MCF 10A (cell line): ENCODE measurements at regions not wholly inside any gene's neighbourhood (a gene's known extent, or its start where the extent isn't known, plus 50 kb on each side); places are given as distances from the start of the nearest gene placed in this dataset.

Experiments
- BruUV-seq: library from RNA; stranded (reverse); fragments of 400-500 nt; replicated peaks from 2 replicates; lab custom pipeline; 2021; lab: Mats Ljungman, UMichigan
- CTCF ChIA-PET: fragments of 300-600 bp; sonication (Branson Sonifier 250); formaldehyde crosslinking; extraction: SDS; loops from one replicate; lab custom pipeline; 2021; ENCODE audit warnings: antibody characterized with exemption, inconsistent platforms; lab: Yijun Ruan, JAX
- POLR2A ChIA-PET: fragments of 300-600, 350-650 bp; sonication (Branson Sonifier 250); formaldehyde crosslinking; extraction: SDS; loops from one replicate; lab custom pipeline; 2020; ENCODE audit warnings: antibody characterized with exemption, inconsistent platforms; lab: Yijun Ruan, JAX
- DNase-seq: peaks from one replicate; pipeline ENCODE4 v3.0.0-alpha.2; 2018; ENCODE audit not compliant: unreplicated experiment
- H3K27ac Mint-ChIP-seq: one replicate; pipeline ENCODE4 v1.8.0; 2022; ENCODE audit warnings: mild to moderate bottlenecking, low read depth, mixed read lengths; ENCODE audit not compliant: unreplicated experiment
- H3K27me3 Mint-ChIP-seq: one replicate; pipeline ENCODE4 v1.8.0; 2022; ENCODE audit warnings: mixed read lengths; ENCODE audit not compliant: insufficient read depth, unreplicated experiment
- H3K36me3 Mint-ChIP-seq: one replicate; pipeline ENCODE4 v1.8.0; 2022; ENCODE audit warnings: mild to moderate bottlenecking, moderate library complexity, mixed read lengths; ENCODE audit not compliant: insufficient read depth, unreplicated experiment
- H3K4me1 Mint-ChIP-seq: one replicate; pipeline ENCODE4 v1.8.0; 2022; ENCODE audit warnings: mixed read lengths; ENCODE audit not compliant: insufficient read depth, unreplicated experiment
- H3K4me3 Mint-ChIP-seq: one replicate; pipeline ENCODE4 v1.8.0; 2022; ENCODE audit warnings: mild to moderate bottlenecking, moderate library complexity, mixed read lengths; ENCODE audit not compliant: unreplicated experiment
- H3K9me3 Mint-ChIP-seq: one replicate; pipeline ENCODE4 v1.8.0; 2022; ENCODE audit warnings: mixed read lengths; ENCODE audit not compliant: unreplicated experiment
- CTCF ChIP-seq: fragments of 200-600 bp; IDR thresholded peaks from one replicate; pipeline ENCODE4 v1.8.0; 2022; ENCODE audit warnings: antibody characterized with exemption, mild to moderate bottlenecking; ENCODE audit not compliant: unreplicated experiment
- intact Hi-C: fragments of 100-400 bp; cut with micrococcal nuclease; formaldehyde crosslinking; loops from 2 replicates; pipeline ENCODE4 v1.14.1; 2022

GRCh38 chr9:18015116-18015515 lies 436.2 kb downstream of the SH3GL2 start:
- Mint-ChIP-seq H3K36me3 (no peaks in the 10 kb centered on the region), H3K4me3 (no peak overlapping the region), H3K4me1 (no peaks in the 10 kb centered on the region), H3K27ac (no peak overlapping the region), H3K27me3 (peaks cover 10% of the 10 kb centered on the region), H3K9me3 (no peaks in the 10 kb centered on the region)
- CTCF ChIA-PET, result interaction anchor here (0.6 to 0.9 kb wide), 3 partner anchors 53 to 204 kb away, joined by 3 to 4 read pairs (median 3); no protein-coding TSS in a partner anchor
- intact Hi-C loops, result no loop called here
- POLR2A ChIA-PET, result no interaction called here
- BruUV-seq, result no TSS peak
- TF ChIP-seq CTCF, result no peak
- DNase-seq, result no peak

GRCh38 chr9:18017136-18017535 lies 438.3 kb downstream of the SH3GL2 start:
- CTCF ChIA-PET, result interaction anchor here (0.6 to 2.7 kb wide), 4 partner anchors 11 to 1771 kb away, joined by 3 to 8 read pairs (median 4); no protein-coding TSS in a partner anchor
- Mint-ChIP-seq H3K27ac (no peak overlapping the region), H3K9me3 (no peaks in the 10 kb centered on the region), H3K36me3 (no peaks in the 10 kb centered on the region), H3K4me3 (no peak overlapping the region), H3K27me3 (peaks cover 7% of the 10 kb centered on the region), H3K4me1 (no peaks in the 10 kb centered on the region)
- POLR2A ChIA-PET, result no interaction called here
- intact Hi-C loops, result no loop called here
- no peak for DNase-seq
- no peak for TF ChIP-seq CTCF
- BruUV-seq, result no TSS peak

- CTCF ChIA-PET, result interaction anchor here (0.7 to 2.7 kb wide), 2 partner anchors 12 to 14 kb away, joined by 3 to 8 read pairs; no protein-coding TSS in a partner anchor
- POLR2A ChIA-PET, result no interaction called here
- no peak overlapping the region for H3K27ac Mint-ChIP-seq
- no peaks in the 10 kb centered on the region for H3K27me3 Mint-ChIP-seq
- no peaks in the 10 kb centered on the region for H3K4me1 Mint-ChIP-seq
- BruUV-seq, result no TSS peak
- intact Hi-C loops, result no loop called here
- no peak for TF ChIP-seq CTCF
- H3K36me3 Mint-ChIP-seq, result no peaks in the 10 kb centered on the region
- no peak for DNase-seq
- no peaks in the 10 kb centered on the region for H3K9me3 Mint-ChIP-seq
- H3K4me3 Mint-ChIP-seq, result no peak overlapping the region
Measured at GRCh38 chr9:18018221-18018620, 439.4 kb downstream of the SH3GL2 start.

- POLR2A ChIA-PET, result no interaction called here
- intact Hi-C loops, result no loop called here
Measured at GRCh38 chr9:18018661-18019060, 439.8 kb downstream of the SH3GL2 start.

More at GRCh38 chr9:18018661-18019060, 439.8 kb downstream of the SH3GL2 start:
- CTCF ChIA-PET, result no interaction called here
- no TSS peak for BruUV-seq
- Mint-ChIP-seq H3K27me3 (no peaks in the 10 kb centered on the region), H3K4me3 (no peak overlapping the region), H3K36me3 (no peaks in the 10 kb centered on the region), H3K9me3 (no peaks in the 10 kb centered on the region), H3K4me1 (no peaks in the 10 kb centered on the region), H3K27ac (no peak overlapping the region)
- no peak for DNase-seq
- no peak for TF ChIP-seq CTCF
